Gastroesophageal sphincter (tissue), 3 donors: ENCODE measurements at regions not wholly inside any gene's neighbourhood (a gene's known extent, or its start where the extent isn't known, plus 50 kb on each side); places are given as distances from the start of the nearest gene placed in this dataset.

Experiments used
- EP300 ChIP-seq: sonication (generic); formaldehyde crosslinking; IDR thresholded peaks from one replicate; pipeline ENCODE4 v1.6.1; 2017; ENCODE audit warnings: antibody characterized with exemption, mild to moderate bottlenecking
- POLR2A ChIP-seq, 2 donors: fragments of 450-650 bp; IDR thresholded peaks; one replicate each; pipeline ENCODE4 v1.6.1; 2017; ENCODE audit warnings: antibody characterized with exemption in 2 of 2, mild to moderate bottlenecking in 2 of 2, moderate library complexity in 1 of 2
- TF ChIP-seq, protein P1 (sequence below), 4 experiments: fragments of 200-600 bp in 2 of 4; fragments of 450-650 bp in 2 of 4; sonication (generic) in 1 of 4; IDR thresholded peaks; one replicate each; pipeline ENCODE4 v1.5.1; 2017 to 2019; ENCODE audit warnings: antibody characterized with exemption in 4 of 4, mild to moderate bottlenecking in 2 of 4, moderate library complexity in 2 of 4

DNA sequence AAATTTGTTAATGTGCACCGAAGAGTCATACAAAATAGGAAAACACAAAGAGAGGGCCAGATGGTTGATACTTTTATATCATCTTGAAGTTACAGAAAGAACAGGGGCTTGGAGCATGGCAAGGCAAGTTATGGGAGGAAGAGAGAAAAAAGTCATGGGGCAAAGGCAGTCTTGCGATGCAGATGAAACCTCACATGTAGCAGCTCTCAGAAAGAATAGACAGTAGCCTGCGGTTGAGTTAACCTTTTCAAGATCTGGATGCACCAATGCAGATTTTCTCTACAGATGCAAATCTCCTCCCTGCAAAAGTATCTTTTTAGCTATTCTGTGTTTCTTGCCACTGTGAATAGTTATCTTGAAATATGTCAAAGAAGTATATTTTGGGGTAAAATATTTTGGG is 243.9 kb downstream of the TMEM167A start:
- TF ChIP-seq POLR2A (IDR thresholded peaks at IDR 0.05) (no peak), EP300 (no peak)
- TF ChIP-seq, protein P1, sequence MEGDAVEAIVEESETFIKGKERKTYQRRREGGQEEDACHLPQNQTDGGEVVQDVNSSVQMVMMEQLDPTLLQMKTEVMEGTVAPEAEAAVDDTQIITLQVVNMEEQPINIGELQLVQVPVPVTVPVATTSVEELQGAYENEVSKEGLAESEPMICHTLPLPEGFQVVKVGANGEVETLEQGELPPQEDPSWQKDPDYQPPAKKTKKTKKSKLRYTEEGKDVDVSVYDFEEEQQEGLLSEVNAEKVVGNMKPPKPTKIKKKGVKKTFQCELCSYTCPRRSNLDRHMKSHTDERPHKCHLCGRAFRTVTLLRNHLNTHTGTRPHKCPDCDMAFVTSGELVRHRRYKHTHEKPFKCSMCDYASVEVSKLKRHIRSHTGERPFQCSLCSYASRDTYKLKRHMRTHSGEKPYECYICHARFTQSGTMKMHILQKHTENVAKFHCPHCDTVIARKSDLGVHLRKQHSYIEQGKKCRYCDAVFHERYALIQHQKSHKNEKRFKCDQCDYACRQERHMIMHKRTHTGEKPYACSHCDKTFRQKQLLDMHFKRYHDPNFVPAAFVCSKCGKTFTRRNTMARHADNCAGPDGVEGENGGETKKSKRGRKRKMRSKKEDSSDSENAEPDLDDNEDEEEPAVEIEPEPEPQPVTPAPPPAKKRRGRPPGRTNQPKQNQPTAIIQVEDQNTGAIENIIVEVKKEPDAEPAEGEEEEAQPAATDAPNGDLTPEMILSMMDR (IDR thresholded peaks at IDR 0.05) = no peak
